HEK293 (cell line): ENCODE measurements at regions not wholly inside any gene's neighbourhood (a gene's known extent, or its start where the extent isn't known, plus 50 kb on each side); places are given as distances from the start of the nearest gene placed in this dataset.

ENCODE experiments used
- CTCF ChIA-PET: fragments of 350-600 bp; formaldehyde crosslinking; extraction: SDS; loops from one replicate; lab custom pipeline; 2021; ENCODE audit warnings: antibody characterized with exemption; lab: Yijun Ruan, JAX
- POLR2A ChIA-PET: fragments of 300-600 bp; formaldehyde crosslinking; extraction: SDS; loops from one replicate; lab custom pipeline; 2020; ENCODE audit warnings: antibody characterized with exemption, inconsistent platforms; lab: Yijun Ruan, JAX
- H3K27ac ChIP-seq: fragments of 200-500 bp; sonication (Bioruptor generic); 2 replicates; pipeline ENCODE4 v1.5.1; 2014; ENCODE audit warnings: low read depth, low read length, control low read depth, inconsistent platforms; ENCODE audit errors: extremely low read depth
- H3K36me3 ChIP-seq, 2 experiments: fragments of 200-500 bp in 1 of 2; sonication (Bioruptor generic) in 1 of 2; 1 replicate in 1 of 2; 2 replicates in 1 of 2; pipeline ENCODE4 v1.5.1; 2014 to 2017; ENCODE audit warnings: inconsistent platforms in 2 of 2, low read length in 2 of 2; ENCODE audit not compliant: control insufficient read depth in 2 of 2, insufficient read depth in 1 of 2
- H3K4me1 ChIP-seq: fragments of 200-500 bp; sonication (Bioruptor generic); 2 replicates; pipeline ENCODE4 v1.5.1; 2014; ENCODE audit warnings: mild to moderate bottlenecking, low read length, inconsistent platforms; ENCODE audit not compliant: control insufficient read depth, insufficient read depth
- H3K4me3 ChIP-seq: 2 replicates; pipeline ENCODE4 v1.5.1; 2011; ENCODE audit warnings: low read depth, mild to moderate bottlenecking, control low read depth, low read length, moderate library complexity
- H3K9me3 ChIP-seq: fragments of 200-500 bp; sonication (Bioruptor generic); 2 replicates; pipeline ENCODE4 v1.5.1; 2014; ENCODE audit warnings: low read depth, low read length, inconsistent platforms; ENCODE audit not compliant: control insufficient read depth, insufficient read depth
- BCL11A ChIP-seq: fragments of 450-650 bp; formaldehyde crosslinking; IDR thresholded peaks from 2 replicates; pipeline ENCODE4 v1.5.1; 2016; ENCODE audit warnings: low read depth, missing biosample characterization, missing genetic modification characterization
- SP2 ChIP-seq: fragments of 450-650 bp; formaldehyde crosslinking; IDR thresholded peaks from 2 replicates; pipeline ENCODE4 v1.5.1; 2016; ENCODE audit warnings: missing biosample characterization, missing genetic modification characterization
- TCF7L2 ChIP-seq: IDR thresholded peaks from 2 replicates; pipeline ENCODE4 v1.6.1; 2011; ENCODE audit warnings: low read depth, mild to moderate bottlenecking, inconsistent platforms, low read length, moderate library complexity, borderline replicate concordance
- ZBTB20 ChIP-seq: fragments of 450-650 bp; formaldehyde crosslinking; IDR thresholded peaks from 2 replicates; pipeline ENCODE4 v1.5.1; 2016; ENCODE audit warnings: missing biosample characterization, missing genetic modification characterization
- ZFP37 ChIP-seq: fragments of 450-650 bp; formaldehyde crosslinking; IDR thresholded peaks from 2 replicates; pipeline ENCODE4 v1.5.1; 2016; ENCODE audit warnings: missing biosample characterization, missing genetic modification characterization
- ZNF202 ChIP-seq: fragments of 450-650 bp; formaldehyde crosslinking; IDR thresholded peaks from 2 replicates; pipeline ENCODE4 v1.5.1; 2016; ENCODE audit warnings: missing biosample characterization, missing genetic modification characterization, borderline replicate concordance
- ZNF214 ChIP-seq: fragments of 450-650 bp; formaldehyde crosslinking; IDR thresholded peaks from 2 replicates; pipeline ENCODE4 v1.5.1; 2017; ENCODE audit warnings: missing biosample characterization, mild to moderate bottlenecking, missing genetic modification characterization, borderline replicate concordance
- ZNF341 ChIP-seq: fragments of 450-650 bp; formaldehyde crosslinking; IDR thresholded peaks from 2 replicates; pipeline ENCODE4; 2016; ENCODE audit warnings: low read depth, missing biosample characterization, missing genetic modification characterization
- ZNF596 ChIP-seq: fragments of 450-650 bp; IDR thresholded peaks from 2 replicates; pipeline ENCODE4 v1.5.0; 2018; ENCODE audit warnings: missing biosample characterization, mild to moderate bottlenecking, missing genetic modification characterization, moderate library complexity
- ZNF624 ChIP-seq: fragments of 450-650 bp; formaldehyde crosslinking; IDR thresholded peaks from 2 replicates; pipeline ENCODE4 v1.5.1; 2017; ENCODE audit warnings: missing biosample characterization, missing genetic modification characterization
- ZNF701 ChIP-seq: fragments of 450-650 bp; formaldehyde crosslinking; IDR thresholded peaks from 2 replicates; pipeline ENCODE4 v1.5.1; 2016; ENCODE audit warnings: missing biosample characterization, missing genetic modification characterization
- ZNF843 ChIP-seq: fragments of 450-650 bp; formaldehyde crosslinking; IDR thresholded peaks from 2 replicates; pipeline ENCODE4 v1.5.1; 2016; ENCODE audit warnings: missing biosample characterization, missing genetic modification characterization
- TF ChIP-seq, protein P1 (sequence below): fragments of 450-650 bp; formaldehyde crosslinking; IDR thresholded peaks from 2 replicates; pipeline ENCODE4 v1.5.1; 2017; ENCODE audit warnings: missing biosample characterization, mild to moderate bottlenecking, missing genetic modification characterization, moderate library complexity
- TF ChIP-seq, protein P2 (sequence below): fragments of 450-650 bp; formaldehyde crosslinking; IDR thresholded peaks from 2 replicates; pipeline ENCODE4 v1.5.1; 2016; ENCODE audit warnings: missing biosample characterization, missing genetic modification characterization
- TF ChIP-seq, protein P3 (sequence below): fragments of 450-650 bp; formaldehyde crosslinking; IDR thresholded peaks from 2 replicates; pipeline ENCODE4 v1.5.1; 2016; ENCODE audit warnings: missing biosample characterization, missing genetic modification characterization
- TF ChIP-seq, protein P4 (sequence below): fragments of 450-650 bp; formaldehyde crosslinking; IDR thresholded peaks from 2 replicates; pipeline ENCODE4 v1.5.1; 2016; ENCODE audit warnings: missing biosample characterization, missing genetic modification characterization, borderline replicate concordance
- TF ChIP-seq, protein P5 (sequence below): fragments of 450-650 bp; formaldehyde crosslinking; optimal IDR thresholded peaks from 2 replicates; pipeline ENCODE3; 2016; ENCODE audit warnings: missing biosample characterization, mild to moderate bottlenecking, missing genetic modification characterization
- TF ChIP-seq, protein P6 (sequence below): fragments of 450-650 bp; formaldehyde crosslinking; IDR thresholded peaks from 2 replicates; pipeline ENCODE4 v1.5.1; 2016; ENCODE audit warnings: missing biosample characterization, missing genetic modification characterization

DNA sequence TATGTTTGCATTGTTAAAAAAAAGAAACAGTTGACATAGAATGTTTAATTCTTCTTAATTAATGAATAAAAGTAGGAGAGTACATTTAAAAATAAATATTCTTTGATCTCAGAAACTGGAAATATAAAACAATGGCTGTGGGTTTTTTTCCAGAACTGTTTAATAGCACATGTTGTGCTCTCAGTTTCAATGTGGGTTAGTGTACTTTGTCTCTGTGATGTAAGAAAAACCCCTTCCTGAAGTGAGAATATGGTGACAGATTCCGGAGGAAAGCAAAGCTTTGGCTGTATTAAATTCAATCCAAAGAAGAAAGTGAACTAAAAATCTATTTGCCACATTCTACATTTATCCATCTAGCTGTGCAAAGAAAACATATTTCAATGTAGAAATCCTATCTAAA, 261.9 kb upstream of the ADGRL3 start:
- H3K4me1 ChIP-seq = no peaks in the 10 kb centered on the region
- H3K27ac ChIP-seq = no peak overlapping the region
- no peak overlapping the region for H3K4me3 ChIP-seq
- H3K9me3 ChIP-seq = no peaks in the 10 kb centered on the region
- CTCF ChIA-PET = interaction anchor here (0.7 kb wide), 1 partner anchor 30 kb away, joined by 3 read pairs; no protein-coding TSS in a partner anchor
- TF ChIP-seq, protein P1, sequence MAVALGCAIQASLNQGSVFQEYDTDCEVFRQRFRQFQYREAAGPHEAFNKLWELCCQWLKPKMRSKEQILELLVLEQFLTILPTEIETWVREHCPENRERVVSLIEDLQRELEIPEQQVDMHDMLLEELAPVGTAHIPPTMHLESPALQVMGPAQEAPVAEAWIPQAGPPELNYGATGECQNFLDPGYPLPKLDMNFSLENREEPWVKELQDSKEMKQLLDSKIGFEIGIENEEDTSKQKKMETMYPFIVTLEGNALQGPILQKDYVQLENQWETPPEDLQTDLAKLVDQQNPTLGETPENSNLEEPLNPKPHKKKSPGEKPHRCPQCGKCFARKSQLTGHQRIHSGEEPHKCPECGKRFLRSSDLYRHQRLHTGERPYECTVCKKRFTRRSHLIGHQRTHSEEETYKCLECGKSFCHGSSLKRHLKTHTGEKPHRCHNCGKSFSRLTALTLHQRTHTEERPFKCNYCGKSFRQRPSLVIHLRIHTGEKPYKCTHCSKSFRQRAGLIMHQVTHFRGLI (tag by site-specific recombination) = no peak
- TF ChIP-seq ZNF701 (tag by site-specific recombination) = no peak
- TF ChIP-seq, protein P2, sequence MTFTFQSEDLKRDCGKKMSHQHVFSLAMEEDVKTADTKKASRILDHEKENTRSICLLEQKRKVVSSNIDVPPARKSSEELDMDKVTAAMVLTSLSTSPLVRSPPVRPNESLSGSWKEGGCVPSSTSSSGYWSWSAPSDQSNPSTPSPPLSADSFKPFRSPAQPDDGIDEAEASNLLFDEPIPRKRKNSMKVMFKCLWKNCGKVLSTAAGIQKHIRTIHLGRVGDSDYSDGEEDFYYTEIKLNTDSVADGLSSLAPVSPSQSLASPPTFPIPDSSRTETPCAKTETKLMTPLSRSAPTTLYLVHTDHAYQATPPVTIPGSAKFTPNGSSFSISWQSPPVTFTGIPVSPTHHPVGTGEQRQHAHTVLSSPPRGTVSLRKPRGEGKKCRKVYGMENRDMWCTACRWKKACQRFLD = no peak
- no peak for TF ChIP-seq ZNF341
- TF ChIP-seq TCF7L2 = no peak
- TF ChIP-seq ZNF202 = no peak
- no peak for TF ChIP-seq ZNF596 (tag by site-specific recombination)
- no peak for TF ChIP-seq ZBTB20 (tag by site-specific recombination)
- TF ChIP-seq, protein P3, sequence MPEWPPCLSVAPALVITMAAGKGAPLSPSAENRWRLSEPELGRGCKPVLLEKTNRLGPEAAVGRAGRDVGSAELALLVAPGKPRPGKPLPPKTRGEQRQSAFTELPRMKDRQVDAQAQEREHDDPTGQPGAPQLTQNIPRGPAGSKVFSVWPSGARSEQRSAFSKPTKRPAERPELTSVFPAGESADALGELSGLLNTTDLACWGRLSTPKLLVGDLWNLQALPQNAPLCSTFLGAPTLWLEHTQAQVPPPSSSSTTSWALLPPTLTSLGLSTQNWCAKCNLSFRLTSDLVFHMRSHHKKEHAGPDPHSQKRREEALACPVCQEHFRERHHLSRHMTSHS (tag by site-specific recombination) = no peak
- TF ChIP-seq, protein P4, sequence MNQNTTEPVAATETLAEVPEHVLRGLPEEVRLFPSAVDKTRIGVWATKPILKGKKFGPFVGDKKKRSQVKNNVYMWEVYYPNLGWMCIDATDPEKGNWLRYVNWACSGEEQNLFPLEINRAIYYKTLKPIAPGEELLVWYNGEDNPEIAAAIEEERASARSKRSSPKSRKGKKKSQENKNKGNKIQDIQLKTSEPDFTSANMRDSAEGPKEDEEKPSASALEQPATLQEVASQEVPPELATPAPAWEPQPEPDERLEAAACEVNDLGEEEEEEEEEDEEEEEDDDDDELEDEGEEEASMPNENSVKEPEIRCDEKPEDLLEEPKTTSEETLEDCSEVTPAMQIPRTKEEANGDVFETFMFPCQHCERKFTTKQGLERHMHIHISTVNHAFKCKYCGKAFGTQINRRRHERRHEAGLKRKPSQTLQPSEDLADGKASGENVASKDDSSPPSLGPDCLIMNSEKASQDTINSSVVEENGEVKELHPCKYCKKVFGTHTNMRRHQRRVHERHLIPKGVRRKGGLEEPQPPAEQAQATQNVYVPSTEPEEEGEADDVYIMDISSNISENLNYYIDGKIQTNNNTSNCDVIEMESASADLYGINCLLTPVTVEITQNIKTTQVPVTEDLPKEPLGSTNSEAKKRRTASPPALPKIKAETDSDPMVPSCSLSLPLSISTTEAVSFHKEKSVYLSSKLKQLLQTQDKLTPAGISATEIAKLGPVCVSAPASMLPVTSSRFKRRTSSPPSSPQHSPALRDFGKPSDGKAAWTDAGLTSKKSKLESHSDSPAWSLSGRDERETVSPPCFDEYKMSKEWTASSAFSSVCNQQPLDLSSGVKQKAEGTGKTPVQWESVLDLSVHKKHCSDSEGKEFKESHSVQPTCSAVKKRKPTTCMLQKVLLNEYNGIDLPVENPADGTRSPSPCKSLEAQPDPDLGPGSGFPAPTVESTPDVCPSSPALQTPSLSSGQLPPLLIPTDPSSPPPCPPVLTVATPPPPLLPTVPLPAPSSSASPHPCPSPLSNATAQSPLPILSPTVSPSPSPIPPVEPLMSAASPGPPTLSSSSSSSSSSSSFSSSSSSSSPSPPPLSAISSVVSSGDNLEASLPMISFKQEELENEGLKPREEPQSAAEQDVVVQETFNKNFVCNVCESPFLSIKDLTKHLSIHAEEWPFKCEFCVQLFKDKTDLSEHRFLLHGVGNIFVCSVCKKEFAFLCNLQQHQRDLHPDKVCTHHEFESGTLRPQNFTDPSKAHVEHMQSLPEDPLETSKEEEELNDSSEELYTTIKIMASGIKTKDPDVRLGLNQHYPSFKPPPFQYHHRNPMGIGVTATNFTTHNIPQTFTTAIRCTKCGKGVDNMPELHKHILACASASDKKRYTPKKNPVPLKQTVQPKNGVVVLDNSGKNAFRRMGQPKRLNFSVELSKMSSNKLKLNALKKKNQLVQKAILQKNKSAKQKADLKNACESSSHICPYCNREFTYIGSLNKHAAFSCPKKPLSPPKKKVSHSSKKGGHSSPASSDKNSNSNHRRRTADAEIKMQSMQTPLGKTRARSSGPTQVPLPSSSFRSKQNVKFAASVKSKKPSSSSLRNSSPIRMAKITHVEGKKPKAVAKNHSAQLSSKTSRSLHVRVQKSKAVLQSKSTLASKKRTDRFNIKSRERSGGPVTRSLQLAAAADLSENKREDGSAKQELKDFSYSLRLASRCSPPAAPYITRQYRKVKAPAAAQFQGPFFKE (tag by site-specific recombination) = no peak
- no peak for TF ChIP-seq ZFP37 (tag by site-specific recombination)
- no peak for TF ChIP-seq ZNF843 (tag by site-specific recombination)
- TF ChIP-seq ZNF214 (tag by site-specific recombination) = no peak
- TF ChIP-seq ZNF624 (tag by site-specific recombination) = no peak
- TF ChIP-seq, protein P5, sequence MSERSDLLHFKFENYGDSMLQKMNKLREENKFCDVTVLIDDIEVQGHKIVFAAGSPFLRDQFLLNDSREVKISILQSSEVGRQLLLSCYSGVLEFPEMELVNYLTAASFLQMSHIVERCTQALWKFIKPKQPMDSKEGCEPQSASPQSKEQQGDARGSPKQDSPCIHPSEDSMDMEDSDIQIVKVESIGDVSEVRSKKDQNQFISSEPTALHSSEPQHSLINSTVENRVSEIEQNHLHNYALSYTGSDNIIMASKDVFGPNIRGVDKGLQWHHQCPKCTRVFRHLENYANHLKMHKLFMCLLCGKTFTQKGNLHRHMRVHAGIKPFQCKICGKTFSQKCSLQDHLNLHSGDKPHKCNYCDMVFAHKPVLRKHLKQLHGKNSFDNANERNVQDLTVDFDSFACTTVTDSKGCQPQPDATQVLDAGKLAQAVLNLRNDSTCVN (tag by site-specific recombination) = no peak
- no peak for TF ChIP-seq SP2
- TF ChIP-seq, protein P6, sequence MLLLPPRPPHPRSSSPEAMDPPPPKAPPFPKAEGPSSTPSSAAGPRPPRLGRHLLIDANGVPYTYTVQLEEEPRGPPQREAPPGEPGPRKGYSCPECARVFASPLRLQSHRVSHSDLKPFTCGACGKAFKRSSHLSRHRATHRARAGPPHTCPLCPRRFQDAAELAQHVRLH = no peak
- no peak for TF ChIP-seq BCL11A (tag by site-specific recombination)
- TF ChIP-seq, all 188 proteins: peak for 0
- H3K36me3 ChIP-seq = no peaks in the 10 kb centered on the region
- POLR2A ChIA-PET = no interaction called here
